Stimulated activated CD4-positive, alpha-beta T cell treated with anti-CD3 and anti-CD28 coated beads, Interleukin-1b, Interleukin-23, amount 100 ng/mL, for 1 hour (primary cell): ENCODE measurements at regions not wholly inside any gene's neighbourhood (a gene's known extent, or its start where the extent isn't known, plus 50 kb on each side); places are given as distances from the start of the nearest gene placed in this dataset.
"Not testable (repeated sequence)": the region's sequence is repeated elsewhere in the genome, so short reads cannot be mapped to it uniquely, and the experiment has no call there.

Experiments used
- DNase-seq, 2 donors: peaks; one replicate each; pipeline ENCODE4 v3.0.0-alpha.2; 2020; ENCODE audit warnings: low read depth in 2 of 2

GRCh38 chr6:15775076-15775634, 112.3 kb upstream of the DTNBP1 start:
- no peak for DNase-seq

- DNase-seq: no peak
These were observed 111.1 kb upstream of the DTNBP1 start for GRCh38 chr6:15773806-15774410.

GRCh38 chr6:15770347-15771143, 107.7 kb upstream of the DTNBP1 start:
- no peak for DNase-seq

- no peak for DNase-seq
These were observed 106.7 kb upstream of the DTNBP1 start for GRCh38 chr6:15769511-15770018.

- DNase-seq: no peak
These were observed 106.2 kb upstream of the DTNBP1 start for GRCh38 chr6:15768999-15769398.

GRCh38 chr6:15763837-15764236, 101.0 kb upstream of the DTNBP1 start:
- no peak for DNase-seq

- no peak for DNase-seq
These were observed 100.5 kb upstream of the DTNBP1 start for GRCh38 chr6:15763364-15763763.

GRCh38 chr6:15761045-15761502, 98.2 kb upstream of the DTNBP1 start:
- no peak for DNase-seq

- DNase-seq: no peak
These were observed 95.9 kb upstream of the DTNBP1 start for GRCh38 chr6:15758631-15759215.

- no peak for DNase-seq
These were observed 92.7 kb upstream of the DTNBP1 start for GRCh38 chr6:15755526-15755925.

- no peak for DNase-seq
These were observed 91.9 kb upstream of the DTNBP1 start for GRCh38 chr6:15754706-15755079.

GRCh38 chr6:15754035-15754705, 91.3 kb upstream of the DTNBP1 start:
- no peak for DNase-seq

- no peak for DNase-seq
These were observed 90.0 kb upstream of the DTNBP1 start for GRCh38 chr6:15752820-15753219.

- no peak for DNase-seq
These were observed 89.0 kb upstream of the DTNBP1 start for GRCh38 chr6:15751721-15752350.

- no peak for DNase-seq
These were observed 85.5 kb upstream of the DTNBP1 start for GRCh38 chr6:15748341-15748740.

- no peak for DNase-seq
These were observed 84.6 kb upstream of the DTNBP1 start for GRCh38 chr6:15747354-15747883.

GRCh38 chr6:15745781-15746180, 83.0 kb upstream of the DTNBP1 start:
- no peak for DNase-seq

GRCh38 chr6:15744818-15745402, 82.1 kb upstream of the DTNBP1 start:
- no peak for DNase-seq

GRCh38 chr6:15742013-15742412, 79.2 kb upstream of the DTNBP1 start:
- not testable (repeated sequence) for DNase-seq

- no peak for DNase-seq
These were observed 78.6 kb upstream of the DTNBP1 start for GRCh38 chr6:15741405-15741804.

- no peak for DNase-seq
These were observed 77.0 kb upstream of the DTNBP1 start for GRCh38 chr6:15739867-15740266.
